ENCODE measurements at regions not wholly inside any gene's neighbourhood (a gene's known extent, or its start where the extent isn't known, plus 50 kb on each side); places are given as distances from the start of the nearest gene placed in this dataset.

DNA sequence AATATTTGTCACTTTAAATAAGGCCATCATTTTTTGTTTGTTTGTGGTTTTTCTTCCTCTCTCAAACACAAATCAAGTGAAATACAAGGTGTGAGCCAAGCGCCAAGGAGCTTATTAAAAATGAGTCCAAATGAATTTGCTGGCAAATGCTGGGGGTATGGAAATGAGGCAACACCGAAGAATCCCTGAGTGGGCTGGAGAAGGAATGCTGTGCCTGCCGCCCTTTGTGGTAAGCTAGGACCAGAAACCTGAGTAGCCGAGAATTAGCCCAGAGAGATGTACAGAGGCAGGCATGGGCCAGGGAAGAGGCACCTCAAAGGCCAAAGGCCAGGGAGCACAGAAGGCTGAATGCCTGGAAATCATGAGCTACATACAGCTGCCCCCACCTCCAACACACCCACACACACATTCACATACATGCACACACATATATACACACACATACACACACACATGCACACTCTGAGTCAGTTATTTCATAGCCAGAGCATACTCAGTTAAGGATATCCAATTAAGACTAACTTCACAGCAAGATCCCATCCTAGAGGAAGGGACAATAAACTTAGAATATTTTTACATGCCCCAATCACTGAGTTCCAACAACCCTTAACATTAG is 266.1 kb upstream of the DYNLRB2 start:
- TF ChIP-seq CTCF (conservative IDR thresholded peaks at IDR 0.05; ENCODE audit: low read depth, low read length): no peak
- TF ChIP-seq EZH2 (IDR thresholded peaks at IDR 0.05; ENCODE audit: low read length, unreplicated experiment): no peak

All from PC-3 (cell line).